ENCODE measurements at regions not wholly inside any gene's neighbourhood (a gene's known extent, or its start where the extent isn't known, plus 50 kb on each side); places are given as distances from the start of the nearest gene placed in this dataset.

DNA sequence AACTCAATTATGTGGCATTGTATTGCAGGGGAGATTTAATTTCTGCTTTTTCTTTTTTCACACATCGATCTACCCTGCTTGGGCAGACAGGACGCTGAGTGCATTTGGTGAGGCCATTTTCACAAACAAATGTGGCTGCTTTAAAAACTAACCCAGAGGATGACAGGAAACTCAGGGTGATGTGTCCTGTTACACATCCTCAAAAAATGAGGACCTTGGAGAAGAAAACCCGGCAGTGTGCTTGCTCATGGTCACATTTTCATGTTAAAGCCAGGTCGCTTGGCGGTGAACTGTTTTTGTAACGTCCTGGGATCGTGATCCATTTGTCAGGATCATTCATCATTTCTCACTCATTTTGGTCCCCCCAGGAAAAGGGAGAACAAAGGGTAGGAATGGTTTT, 478.3 kb upstream of the ADAMTS16 start:
- DNase-seq, result no peak

DNA sequence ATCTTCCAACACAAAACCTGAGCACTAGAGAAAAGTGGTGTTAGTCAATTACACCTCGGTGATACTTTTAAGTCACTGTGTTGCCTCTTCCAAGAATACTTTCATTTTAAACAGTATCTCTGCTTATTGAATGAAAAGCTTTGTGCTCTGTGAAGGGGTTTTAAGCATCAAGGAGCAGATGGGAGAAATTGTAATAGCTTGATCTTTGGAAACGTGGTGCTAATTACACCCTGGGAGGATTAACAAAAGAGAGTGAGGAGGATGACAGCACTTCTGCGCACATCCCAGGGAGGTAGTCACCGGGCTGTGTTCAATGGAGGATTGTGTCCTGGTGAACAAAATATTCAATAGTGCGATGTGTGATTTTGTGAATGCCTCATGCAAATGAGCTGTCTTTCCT, 477.4 kb upstream of the ADAMTS16 start:
- no peak for DNase-seq

DNA sequence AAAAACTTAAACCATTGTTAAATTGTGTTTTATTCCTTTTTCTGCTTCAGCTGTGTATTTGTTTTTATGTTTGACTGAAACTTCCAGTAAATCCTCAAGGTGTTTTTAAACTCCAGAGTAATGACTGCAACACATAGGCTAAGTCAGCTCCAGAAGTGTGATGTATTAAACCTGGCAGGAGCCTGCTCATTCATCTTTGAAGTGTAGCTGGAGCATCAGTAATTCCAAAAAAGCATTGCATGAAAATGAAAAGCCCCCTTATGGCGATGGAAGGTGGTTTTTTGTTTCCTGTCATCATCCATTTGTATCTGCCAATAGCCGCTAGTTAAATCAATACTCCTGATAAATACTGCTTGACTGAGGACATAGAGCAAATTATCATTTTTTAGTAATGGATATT, 474.2 kb upstream of the ADAMTS16 start:
- DNase-seq, result no peak

- no peak for DNase-seq
These were observed 466.0 kb upstream of the ADAMTS16 start for GRCh38 chr5:4674166-4674565.

DNA sequence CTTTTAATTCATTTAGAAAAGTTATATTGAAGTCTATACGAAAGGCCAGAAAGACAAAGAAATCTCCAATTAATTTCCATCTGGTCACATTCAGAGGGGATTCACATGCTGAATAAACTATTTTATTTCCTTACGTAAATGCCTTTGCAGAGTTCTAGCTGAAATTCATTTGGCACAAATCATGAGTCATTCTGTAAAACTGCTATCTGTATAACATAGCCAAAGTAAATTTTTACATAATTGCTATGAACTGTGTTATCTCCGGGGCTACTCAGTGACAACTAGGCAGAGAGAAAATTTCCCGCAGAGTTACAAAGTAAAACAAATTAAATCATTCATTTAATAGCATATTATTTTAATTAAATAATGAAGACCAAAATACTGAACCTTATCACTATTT, 463.2 kb upstream of the ADAMTS16 start:
- no peak for DNase-seq

DNA sequence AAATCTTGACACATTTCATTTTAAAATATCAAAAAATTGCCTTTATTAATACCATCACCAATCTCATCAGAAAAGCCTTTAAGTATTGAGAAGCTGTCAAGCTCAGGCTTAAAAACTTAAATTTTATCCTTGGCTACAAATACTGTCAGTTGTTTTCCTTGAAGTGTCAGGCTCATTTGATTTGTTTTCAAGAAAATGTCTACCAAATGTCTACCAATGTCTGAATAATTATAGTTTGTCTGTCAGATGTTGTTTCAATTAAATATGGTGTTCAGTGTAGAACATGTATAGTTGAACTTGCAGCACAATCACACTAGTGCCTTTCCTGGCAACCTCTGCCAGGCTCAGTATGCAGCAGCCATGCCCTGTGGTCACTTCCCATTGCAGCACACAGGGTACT, 455.2 kb upstream of the ADAMTS16 start:
- no peak for DNase-seq

GRCh38 chr5:4698596-4698995, 441.5 kb upstream of the ADAMTS16 start:
- no peak for DNase-seq

- DNase-seq, result no peak
These were observed 440.5 kb upstream of the ADAMTS16 start for GRCh38 chr5:4699592-4699991.

- peak; percentile 80 for DNase-seq
These were observed 440.1 kb upstream of the ADAMTS16 start for GRCh38 chr5:4700069-4700468.

DNA sequence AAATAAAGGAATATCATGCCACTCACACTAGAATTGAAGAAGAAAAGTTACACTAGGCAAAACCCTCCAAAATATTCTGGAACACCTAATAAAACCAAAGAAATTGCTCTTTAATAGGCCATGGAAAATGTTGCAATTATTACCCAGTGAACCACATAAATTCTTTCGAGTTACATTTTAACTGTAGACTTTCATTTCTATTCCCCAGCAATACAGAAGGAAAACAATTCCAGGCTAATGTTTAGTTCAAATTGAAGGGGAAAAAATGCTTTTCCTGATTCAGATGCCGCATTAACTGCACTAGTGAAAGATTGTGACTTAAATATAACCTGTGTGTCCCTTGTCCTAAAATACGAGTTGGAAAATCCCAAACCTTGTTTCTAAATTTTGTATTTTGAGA, 439.3 kb upstream of the ADAMTS16 start:
- no peak for DNase-seq

GRCh38 chr5:4703931-4704458, 436.1 kb upstream of the ADAMTS16 start:
- DNase-seq, result no peak

- no peak for DNase-seq
These were observed 435.2 kb upstream of the ADAMTS16 start for GRCh38 chr5:4704951-4705350.

DNA sequence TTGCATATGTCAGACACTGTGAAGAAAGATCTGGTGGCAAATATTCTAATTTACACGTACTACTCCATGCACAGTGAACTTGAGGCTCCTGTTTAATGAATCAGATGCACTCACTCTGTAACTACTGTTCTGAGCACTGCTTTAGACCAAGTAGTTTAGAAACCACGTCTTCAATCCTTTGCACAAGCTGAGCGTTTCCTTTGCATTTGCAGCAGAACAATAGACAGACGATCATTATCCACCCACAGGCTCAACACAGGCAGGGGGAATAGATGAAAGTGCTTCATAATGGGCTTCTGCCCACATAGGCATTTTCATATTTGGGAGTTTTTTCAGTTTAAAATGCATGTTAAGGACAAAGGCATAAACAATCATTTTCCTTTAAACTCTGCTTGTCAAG, 423.3 kb upstream of the ADAMTS16 start:
- no peak for DNase-seq

DNA sequence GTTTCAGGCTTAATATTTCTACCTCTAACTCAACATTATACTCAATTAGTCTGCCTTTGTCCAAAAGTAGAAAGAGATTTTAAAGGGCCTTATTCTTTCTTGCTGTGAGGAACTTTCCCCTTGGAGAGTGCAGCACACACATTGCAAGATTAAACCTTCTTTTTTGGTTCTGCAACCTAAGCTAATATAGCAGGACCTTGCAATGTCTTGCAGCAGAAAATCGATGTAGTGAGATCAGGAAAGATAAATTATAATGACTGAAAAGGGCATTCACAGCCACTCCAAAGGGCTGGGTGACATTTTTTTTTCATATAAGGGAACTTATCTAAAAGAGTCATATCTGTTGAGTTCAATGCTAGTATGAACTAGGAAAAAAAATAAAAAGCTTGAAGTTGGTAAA, 422.7 kb upstream of the ADAMTS16 start:
- no peak for DNase-seq

DNA sequence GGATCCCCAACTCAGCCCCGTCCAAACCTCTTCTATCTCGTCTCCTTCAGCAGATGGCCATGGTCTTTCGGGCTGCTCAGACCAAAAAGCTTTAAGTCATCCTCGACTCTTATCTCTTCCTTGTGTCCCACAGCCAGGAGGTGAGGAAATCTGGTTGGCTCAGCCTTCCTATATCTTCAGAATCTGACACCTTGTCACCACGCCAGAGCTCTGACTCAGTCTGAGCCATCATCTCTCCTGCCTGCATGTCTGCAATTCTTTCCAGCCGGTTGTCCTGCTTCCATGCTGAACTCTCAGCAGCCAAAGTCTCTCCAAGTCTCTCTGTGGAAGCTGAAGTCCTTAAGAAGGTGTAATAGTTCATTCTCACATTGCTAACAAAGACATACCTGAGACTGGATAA, 419.3 kb upstream of the ADAMTS16 start:
- no peak for DNase-seq

DNA sequence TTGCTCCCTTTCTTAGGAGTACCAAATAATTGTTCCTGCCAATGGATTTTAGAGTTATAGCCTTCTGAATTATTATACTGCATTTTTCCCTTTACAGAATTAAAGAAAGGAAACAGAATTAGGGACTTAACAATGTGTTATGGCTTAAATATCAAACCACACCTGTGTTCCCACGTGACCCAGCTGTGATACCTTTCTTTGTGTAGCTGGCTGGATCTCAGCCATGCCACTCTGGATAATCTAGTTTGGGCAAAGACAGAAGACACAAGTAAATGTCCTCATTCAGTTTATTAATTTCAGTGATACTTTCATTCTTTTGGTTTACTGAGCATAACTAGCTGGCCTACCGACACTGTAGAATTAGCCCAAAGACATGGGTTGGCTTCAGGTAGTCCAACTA, 417.2 kb upstream of the ADAMTS16 start:
- no peak for DNase-seq

DNA sequence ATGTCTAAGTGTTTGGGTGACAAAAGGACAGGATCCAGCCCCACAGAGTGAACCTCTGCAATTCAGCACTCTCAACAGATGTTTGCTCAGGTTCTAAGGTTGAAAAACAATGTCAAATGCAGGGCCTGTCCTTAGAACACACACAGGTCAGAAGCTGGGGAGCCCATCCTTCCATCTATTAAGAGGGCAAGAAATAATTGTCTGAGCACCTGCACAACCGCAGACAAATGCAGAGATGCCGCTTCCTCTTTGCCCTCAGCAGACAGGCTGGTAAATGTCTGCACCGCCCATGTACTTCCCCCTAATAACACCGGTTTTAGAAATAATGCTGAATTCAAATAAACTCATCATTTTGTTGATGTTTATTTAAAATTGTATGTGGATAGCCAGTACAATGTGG, 414.5 kb upstream of the ADAMTS16 start:
- no peak for DNase-seq

DNA sequence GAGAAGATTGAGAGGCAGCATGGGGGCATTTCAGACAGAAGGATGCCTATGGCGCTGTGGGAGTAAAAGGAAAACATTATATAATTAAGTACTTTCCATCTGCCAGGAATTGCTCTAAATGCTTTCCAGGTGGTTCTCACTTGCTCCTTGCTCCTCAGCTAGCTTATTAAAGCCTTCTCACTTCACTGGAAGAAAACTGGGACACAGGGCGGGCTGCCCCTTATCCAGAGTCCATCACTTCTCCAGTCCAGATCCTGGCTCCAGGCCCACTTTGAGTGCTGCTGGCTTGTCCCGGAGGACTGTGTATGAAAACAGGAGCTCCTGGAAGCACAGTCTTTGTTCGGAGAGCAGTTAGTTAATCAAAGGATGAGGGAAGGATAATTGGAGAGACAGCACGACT, 409.9 kb upstream of the ADAMTS16 start:
- DNase-seq, result no peak

GRCh38 chr5:4734348-4734747, 405.8 kb upstream of the ADAMTS16 start:
- DNase-seq, result no peak

- DNase-seq, result no peak
These were observed 404.9 kb upstream of the ADAMTS16 start for GRCh38 chr5:4735261-4735660.

- DNase-seq, result no peak
These were observed 402.3 kb upstream of the ADAMTS16 start for GRCh38 chr5:4737868-4738267.

DNA sequence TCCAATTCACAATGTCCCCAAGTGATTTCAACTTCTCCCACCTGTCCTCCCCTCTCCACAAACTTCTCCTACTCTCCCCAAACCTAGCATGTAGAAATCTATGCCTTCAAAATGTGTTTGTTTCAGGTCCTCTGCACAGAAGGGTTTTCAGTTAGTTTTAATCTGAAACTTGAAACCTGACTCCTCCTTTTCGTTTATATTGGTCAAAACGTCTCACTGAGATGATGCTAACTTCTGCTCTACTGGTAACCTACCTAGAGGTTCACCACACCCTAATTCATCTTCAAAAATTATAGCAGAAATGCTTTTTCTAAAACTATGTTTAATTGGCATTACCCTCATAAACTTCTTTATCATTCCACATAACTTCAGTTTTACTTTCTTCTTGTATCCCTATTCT, 401.8 kb upstream of the ADAMTS16 start:
- DNase-seq, result no peak

DNA sequence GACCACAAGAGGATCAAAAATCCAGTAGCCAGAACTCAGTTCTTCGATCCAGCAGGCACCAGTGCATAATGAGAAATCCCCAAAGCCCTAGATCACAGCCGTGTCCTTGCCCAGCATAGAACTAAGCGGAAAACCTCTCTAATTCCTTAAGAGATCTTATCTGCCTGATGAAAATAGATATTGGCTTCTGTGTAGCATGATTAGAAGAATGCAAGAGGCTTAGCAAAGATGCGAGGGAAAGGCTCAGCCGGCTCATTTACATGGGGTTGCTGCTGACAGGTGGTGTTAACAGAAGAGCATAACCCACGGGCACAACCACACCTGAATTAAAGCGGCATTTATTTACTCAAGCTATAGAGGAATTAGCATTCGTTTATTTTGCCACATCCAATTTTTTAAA, 400.0 kb upstream of the ADAMTS16 start:
- no peak for DNase-seq

DNA sequence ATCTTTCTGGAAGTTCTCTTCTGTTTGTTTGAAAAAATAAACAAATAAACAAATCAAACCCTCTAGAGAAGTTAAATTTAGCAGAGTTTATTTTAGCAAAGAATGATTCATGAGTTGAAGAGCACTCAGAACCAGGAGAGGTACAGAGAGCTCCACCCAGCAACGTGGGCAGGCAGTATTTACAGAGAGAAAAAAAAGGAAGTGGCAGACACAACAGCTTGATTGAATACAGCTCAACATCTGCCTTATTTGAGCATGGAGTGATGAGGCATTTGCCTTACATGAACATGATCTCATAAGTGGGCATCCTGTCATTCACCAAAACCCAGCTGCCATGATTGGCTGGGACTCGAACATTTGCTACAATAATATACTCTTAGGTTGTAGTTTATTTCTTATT, 381.6 kb upstream of the ADAMTS16 start:
- peak; percentile 56 for DNase-seq

- DNase-seq, result no peak
These were observed 381.1 kb upstream of the ADAMTS16 start for GRCh38 chr5:4758996-4759395.

GRCh38 chr5:4762316-4762715, 377.8 kb upstream of the ADAMTS16 start:
- no peak for DNase-seq
